ENCODE measurements at regions not wholly inside any gene's neighbourhood (a gene's known extent, or its start where the extent isn't known, plus 50 kb on each side); places are given as distances from the start of the nearest gene placed in this dataset.
A peak's percentile ranks its signal among the peaks of the same experiment; 100 is the strongest.

GRCh38 chr1:94708811-94709210, 111.3 kb upstream of the SLC44A3 start:
- Histone ChIP-seq H3K27me3 (no peaks in the 10 kb centered on the region), H3K4me1 (peaks cover 0 to 4% of the 10 kb centered on the region in 2 donors), H3K27ac (peak overlapping the region in 1 of 3 donors; percentile 29), H3K4me3 (replicated peaks in 1 of 3) (no peak overlapping the region), H3K36me3 (no peaks in the 10 kb centered on the region), H3K9me3 (no peaks in the 10 kb centered on the region)
- no peak for DNase-seq
- intact Hi-C loops (cut with DNase I): no loop called here
- WGBS, 2 donors: 91% methylated on average over 8 of the region's 8 CpGs
- TF ChIP-seq CTCF (IDR thresholded peaks at IDR 0.05) (no peak), POLR2A (IDR thresholded peaks at IDR 0.05) (no peak)

- no peak overlapping the region for H3K27ac ChIP-seq
- no peaks in the 10 kb centered on the region for H3K27me3 ChIP-seq
- H3K9me3 ChIP-seq: no peaks in the 10 kb centered on the region
- peaks cover 0 to 4% of the 10 kb centered on the region in 2 donors for H3K4me1 ChIP-seq
- TF ChIP-seq POLR2A (IDR thresholded peaks at IDR 0.05): no peak
- no peak for DNase-seq
- 84 to 85% methylated on average over 2 of the region's 2 CpGs for WGBS, 2 donors
- H3K4me3 ChIP-seq (replicated peaks in 1 of 3): no peak overlapping the region
- H3K36me3 ChIP-seq: no peaks in the 10 kb centered on the region
- intact Hi-C loops (cut with DNase I): no loop called here
Measured at GRCh38 chr1:94708299-94708685, 111.9 kb upstream of the SLC44A3 start.

- Histone ChIP-seq H3K9me3 (no peaks in the 10 kb centered on the region), H3K4me1 (peaks cover 0 to 4% of the 10 kb centered on the region in 2 donors), H3K27ac (no peak overlapping the region), H3K4me3 (replicated peaks in 1 of 3) (no peak overlapping the region), H3K36me3 (no peaks in the 10 kb centered on the region), H3K27me3 (no peaks in the 10 kb centered on the region)
- intact Hi-C loops (cut with DNase I): no loop called here
- WGBS, 2 donors: 73 to 77% methylated on average over 13 of the region's 13 CpGs
- no peak for DNase-seq
- no peak for TF ChIP-seq POLR2A (IDR thresholded peaks at IDR 0.05)
- TF ChIP-seq CTCF (IDR thresholded peaks at IDR 0.05): no peak
Measured at GRCh38 chr1:94707321-94708298, 112.5 kb upstream of the SLC44A3 start.

GRCh38 chr1:94702442-94702815, 117.7 kb upstream of the SLC44A3 start:
- no peak overlapping the region for H3K4me3 ChIP-seq (replicated peaks in 1 of 3)
- H3K36me3 ChIP-seq: no peaks in the 10 kb centered on the region
- peak; percentile 24 to 31 for DNase-seq
- no peak for TF ChIP-seq CTCF (IDR thresholded peaks at IDR 0.05)
- TF ChIP-seq POLR2A (IDR thresholded peaks at IDR 0.05): no peak
- no peaks in the 10 kb centered on the region for H3K9me3 ChIP-seq
- intact Hi-C loops (cut with DNase I): no loop called here
- H3K4me1 ChIP-seq: peaks cover 0 to 10% of the 10 kb centered on the region in 2 donors
- no peak overlapping the region for H3K27ac ChIP-seq
- H3K27me3 ChIP-seq: no peaks in the 10 kb centered on the region
- WGBS, 2 donors: 50 to 85% methylated on average over 1 of the region's 1 CpG

- DNase-seq: no peak
- Histone ChIP-seq H3K4me3 (replicated peaks in 1 of 3) (no peak overlapping the region), H3K27me3 (no peaks in the 10 kb centered on the region), H3K4me1 (peaks cover 0 to 10% of the 10 kb centered on the region in 2 donors), H3K36me3 (no peaks in the 10 kb centered on the region), H3K9me3 (no peaks in the 10 kb centered on the region), H3K27ac (no peak overlapping the region)
- 84 to 88% methylated on average over 2 of the region's 2 CpGs for WGBS, 2 donors
- intact Hi-C loops (cut with DNase I): no loop called here
- no peak for TF ChIP-seq CTCF (IDR thresholded peaks at IDR 0.05)
- no peak for TF ChIP-seq POLR2A (IDR thresholded peaks at IDR 0.05)
Measured at GRCh38 chr1:94701796-94702441, 118.2 kb upstream of the SLC44A3 start.

Data from thyroid gland (tissue), 4 donors.